SH-SY5Y (cell line): ENCODE measurements at regions not wholly inside any gene's neighbourhood (a gene's known extent, or its start where the extent isn't known, plus 50 kb on each side); places are given as distances from the start of the nearest gene placed in this dataset.
A peak's percentile ranks its signal among the peaks of the same experiment; 100 is the strongest.

Source experiments
- GATA2 ChIP-seq: IDR thresholded peaks from 2 replicates; pipeline ENCODE4 v1.6.1; 2011; ENCODE audit warnings: mild to moderate bottlenecking, low read depth, low read length
- GATA3 ChIP-seq: IDR thresholded peaks from 2 replicates; pipeline ENCODE4 v1.6.1; 2011; ENCODE audit warnings: low read depth, mild to moderate bottlenecking, low read length, moderate library complexity

DNA sequence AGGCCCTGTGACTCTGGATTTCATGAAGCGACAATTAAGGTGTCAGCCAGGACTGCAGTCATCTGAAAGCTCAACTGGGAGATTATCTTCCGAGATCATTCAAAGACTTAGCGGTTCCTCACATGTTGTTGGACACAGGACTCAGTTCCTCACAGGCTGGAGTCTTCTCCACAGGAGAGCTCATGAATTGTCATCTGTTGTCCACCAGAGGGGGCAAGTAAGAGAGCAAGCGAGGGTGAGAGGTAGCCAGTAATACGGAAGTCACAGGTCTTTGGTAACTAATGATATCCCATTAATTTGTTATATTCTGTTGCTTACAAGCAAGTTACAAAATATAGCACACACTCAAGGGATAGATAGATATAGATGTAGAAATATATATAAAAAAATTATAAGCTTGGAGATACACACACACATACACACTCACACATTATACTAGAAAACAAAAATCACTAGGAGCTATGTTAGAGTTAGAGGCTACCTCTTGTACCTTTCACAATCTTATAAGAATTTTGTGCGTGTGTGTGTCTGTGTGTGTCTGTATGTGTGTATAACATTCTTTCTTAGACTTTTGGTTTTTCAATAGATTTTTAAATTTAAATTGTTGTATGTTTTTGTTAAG, 1695.3 kb downstream of the BRINP3 start:
- TF ChIP-seq GATA3 = no peak
- no peak for TF ChIP-seq GATA2

GRCh38 chr1:188794969-188795368, 1682.7 kb downstream of the BRINP3 start:
- TF ChIP-seq GATA2 (no peak), GATA3 (no peak)

GRCh38 chr1:188812153-188812552, 1665.5 kb downstream of the BRINP3 start:
- peak; percentile 61 for TF ChIP-seq GATA3
- 0 out of 2 replicates have a peak, but pooled peaks have one; percentile 25 for TF ChIP-seq GATA2

GRCh38 chr1:188817814-188818213, 1659.8 kb downstream of the BRINP3 start:
- peak; percentile 78 for TF ChIP-seq GATA3
- TF ChIP-seq GATA2 = 0 out of 2 replicates have a peak, but pooled peaks have one; percentile 22

DNA sequence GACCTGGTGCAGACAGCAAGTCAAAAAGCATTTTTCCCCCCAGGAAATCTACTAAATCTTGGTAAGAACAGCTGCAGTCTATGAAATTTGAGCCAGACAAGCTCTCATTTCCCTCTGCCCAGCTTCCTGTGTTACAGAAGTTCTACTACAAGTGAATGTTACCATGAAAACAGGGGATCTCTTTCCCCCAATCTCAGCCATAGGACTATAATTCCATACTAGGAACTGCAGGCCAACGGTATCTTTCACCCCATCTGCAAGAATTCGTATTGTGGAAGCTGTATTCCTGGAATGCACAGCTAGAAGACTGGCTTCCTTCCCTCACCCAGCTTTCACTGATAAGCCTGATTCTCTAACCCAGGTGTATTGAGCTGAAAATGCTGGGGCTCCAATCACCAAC, 1655.4 kb downstream of the BRINP3 start:
- TF ChIP-seq GATA3 = no peak
- peak; percentile 33; the same call in 1 of the 2 replicates for TF ChIP-seq GATA2

GRCh38 chr1:188825471-188825870, 1652.2 kb downstream of the BRINP3 start:
- TF ChIP-seq GATA3 = no peak
- TF ChIP-seq GATA2 = no peak

GRCh38 chr1:188826800-188827199, 1650.9 kb downstream of the BRINP3 start:
- TF ChIP-seq GATA2 = no peak
- TF ChIP-seq GATA3 = no peak

GRCh38 chr1:188827400-188827799, 1650.3 kb downstream of the BRINP3 start:
- no peak for TF ChIP-seq GATA2
- TF ChIP-seq GATA3 = no peak

DNA sequence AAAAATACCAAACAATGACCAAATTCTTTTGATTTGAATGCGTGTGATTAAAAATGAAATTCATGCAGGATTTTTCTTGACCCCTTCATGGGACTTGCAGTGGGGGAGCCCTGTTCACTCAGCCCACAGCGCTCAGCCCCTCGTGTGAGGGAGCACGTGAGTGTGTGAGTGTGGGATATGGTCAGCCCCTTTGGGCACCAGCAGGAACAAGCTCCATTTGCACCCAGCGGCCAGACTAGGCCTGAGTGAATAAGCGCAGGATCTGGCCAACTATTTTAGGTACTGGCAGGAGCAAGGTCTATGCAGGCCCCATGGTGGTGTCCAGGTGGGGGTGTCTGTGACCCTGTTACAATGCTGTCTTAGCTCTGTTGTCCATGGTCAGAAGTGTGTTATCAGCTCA, 1631.2 kb downstream of the BRINP3 start:
- TF ChIP-seq GATA2 = no peak
- no peak for TF ChIP-seq GATA3

DNA sequence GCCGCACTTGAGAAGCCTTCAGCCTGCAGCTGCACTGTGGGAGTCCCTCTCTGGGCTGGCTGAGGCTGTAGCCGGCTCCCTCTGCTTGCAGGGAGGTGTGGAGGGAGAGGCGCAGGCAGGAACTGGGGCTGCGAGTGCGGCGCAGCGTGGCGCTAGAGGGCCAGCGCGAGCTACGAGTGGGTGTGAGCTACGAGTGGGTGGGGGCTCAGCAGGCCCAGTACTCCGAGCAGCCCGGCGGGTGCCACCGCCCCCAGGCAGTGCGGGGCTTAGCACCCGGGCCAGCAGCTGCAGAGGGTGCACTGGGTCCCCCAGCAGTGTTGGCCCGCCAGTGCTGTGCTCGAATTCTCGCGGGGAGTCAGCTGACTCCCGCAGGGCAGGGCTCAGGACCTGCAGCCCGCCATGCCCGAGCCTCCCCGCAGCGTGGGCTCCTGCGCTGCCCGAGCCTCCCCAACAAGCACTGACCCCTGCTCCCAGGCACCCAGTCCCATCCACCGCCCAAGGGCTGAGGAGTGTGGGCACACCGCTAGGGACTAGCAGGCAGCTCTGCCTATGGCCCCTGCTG, 1620.1 kb downstream of the BRINP3 start:
- TF ChIP-seq GATA2 (no peak), GATA3 (no peak)

- TF ChIP-seq GATA3 = 0 out of 2 replicates have a peak, but pooled peaks have one; percentile 49
- no peak for TF ChIP-seq GATA2
Observed at GRCh38 chr1:188867614-188868013, 1610.0 kb downstream of the BRINP3 start.

- TF ChIP-seq GATA3 (no peak), GATA2 (no peak)
Observed at GRCh38 chr1:188871164-188871563, 1606.5 kb downstream of the BRINP3 start.

- TF ChIP-seq GATA2 (no peak), GATA3 (no peak)
Observed at GRCh38 chr1:188872376-188872775, 1605.3 kb downstream of the BRINP3 start.

- TF ChIP-seq GATA3 (no peak), GATA2 (no peak)
Observed at GRCh38 chr1:188877668-188878067, 1600.0 kb downstream of the BRINP3 start.

DNA sequence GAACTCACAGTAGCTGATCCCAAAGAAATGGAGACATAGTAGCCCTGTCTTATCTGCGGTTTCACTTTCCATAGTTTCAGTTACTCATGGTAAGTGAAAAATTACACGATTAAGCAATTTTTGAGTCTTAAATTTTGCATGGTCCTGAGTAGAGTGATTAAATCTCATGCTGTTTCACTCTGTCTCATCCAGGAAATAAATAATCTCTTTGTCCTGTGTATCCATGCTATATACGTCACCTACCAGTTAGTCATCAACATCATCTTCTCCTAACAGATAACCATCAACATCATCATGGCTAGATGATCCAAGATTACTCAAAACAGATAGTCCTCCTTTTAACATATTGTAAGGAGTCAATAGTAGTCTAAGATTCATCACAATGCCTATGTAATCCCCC, 1589.3 kb downstream of the BRINP3 start:
- TF ChIP-seq GATA3 (no peak), GATA2 (no peak)
